ENCODE measurements at regions not wholly inside any gene's neighbourhood (a gene's known extent, or its start where the extent isn't known, plus 50 kb on each side); places are given as distances from the start of the nearest gene placed in this dataset.

DNA sequence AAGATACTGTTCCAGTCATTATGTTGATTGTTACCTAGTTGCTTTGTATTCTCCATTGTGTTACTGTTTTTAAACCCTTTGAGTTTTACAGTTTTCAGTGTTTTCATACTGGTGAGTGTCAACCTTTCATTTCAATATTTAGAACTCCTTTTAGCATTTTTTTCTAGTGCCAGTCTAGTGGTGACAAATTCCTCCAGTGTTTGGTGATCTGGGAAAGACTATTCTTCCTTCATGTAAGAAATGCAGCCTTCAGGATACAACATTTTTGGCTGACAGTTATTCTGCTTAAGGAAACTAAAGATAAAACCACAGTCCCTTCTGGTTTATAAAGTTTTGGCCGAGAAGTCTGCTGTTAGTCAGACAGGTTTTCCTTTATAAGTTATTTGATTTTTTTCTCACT is 143.8 kb downstream of the ETAA1 start:
- TF ChIP-seq, protein P1, sequence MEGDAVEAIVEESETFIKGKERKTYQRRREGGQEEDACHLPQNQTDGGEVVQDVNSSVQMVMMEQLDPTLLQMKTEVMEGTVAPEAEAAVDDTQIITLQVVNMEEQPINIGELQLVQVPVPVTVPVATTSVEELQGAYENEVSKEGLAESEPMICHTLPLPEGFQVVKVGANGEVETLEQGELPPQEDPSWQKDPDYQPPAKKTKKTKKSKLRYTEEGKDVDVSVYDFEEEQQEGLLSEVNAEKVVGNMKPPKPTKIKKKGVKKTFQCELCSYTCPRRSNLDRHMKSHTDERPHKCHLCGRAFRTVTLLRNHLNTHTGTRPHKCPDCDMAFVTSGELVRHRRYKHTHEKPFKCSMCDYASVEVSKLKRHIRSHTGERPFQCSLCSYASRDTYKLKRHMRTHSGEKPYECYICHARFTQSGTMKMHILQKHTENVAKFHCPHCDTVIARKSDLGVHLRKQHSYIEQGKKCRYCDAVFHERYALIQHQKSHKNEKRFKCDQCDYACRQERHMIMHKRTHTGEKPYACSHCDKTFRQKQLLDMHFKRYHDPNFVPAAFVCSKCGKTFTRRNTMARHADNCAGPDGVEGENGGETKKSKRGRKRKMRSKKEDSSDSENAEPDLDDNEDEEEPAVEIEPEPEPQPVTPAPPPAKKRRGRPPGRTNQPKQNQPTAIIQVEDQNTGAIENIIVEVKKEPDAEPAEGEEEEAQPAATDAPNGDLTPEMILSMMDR (IDR thresholded peaks at IDR 0.05) = no peak
- TF ChIP-seq POLR2A (IDR thresholded peaks at IDR 0.05) = no peak

Measured in lower leg skin (tissue), 3 donors.